BLaER1 (cell line): ENCODE measurements at regions not wholly inside any gene's neighbourhood (a gene's known extent, or its start where the extent isn't known, plus 50 kb on each side); places are given as distances from the start of the nearest gene placed in this dataset.
"Not testable (repeated sequence)": the region's sequence is repeated elsewhere in the genome, so short reads cannot be mapped to it uniquely, and the experiment has no call there.

Source experiments
- H3K27ac ChIP-seq: shearing (Covaris generic); formaldehyde crosslinking; 2 replicates; pipeline ENCODE4 v1.8.1; 2022
- H3K27me3 ChIP-seq: shearing (Covaris generic); formaldehyde crosslinking; 2 replicates; pipeline ENCODE4 v1.8.1; 2022
- H3K36me3 ChIP-seq: shearing (Covaris generic); formaldehyde crosslinking; 2 replicates; pipeline ENCODE4 v1.8.1; 2022
- H3K4me1 ChIP-seq: shearing (Covaris generic); formaldehyde crosslinking; 2 replicates; pipeline ENCODE4 v1.8.1; 2022
- H3K4me2 ChIP-seq: shearing (Covaris generic); formaldehyde crosslinking; 2 replicates; pipeline ENCODE4 v1.8.1; 2022
- H3K4me3 ChIP-seq: shearing (Covaris generic); formaldehyde crosslinking; 2 replicates; pipeline ENCODE4 v1.8.1; 2022
- H3K9ac ChIP-seq: shearing (Covaris generic); formaldehyde crosslinking; 2 replicates; pipeline ENCODE4 v1.8.1; 2022
- H3K9me3 ChIP-seq: shearing (Covaris generic); formaldehyde crosslinking; 2 replicates; pipeline ENCODE4 v1.8.1; 2022
- H4K20me1 ChIP-seq: shearing (Covaris generic); formaldehyde crosslinking; 2 replicates; pipeline ENCODE4 v1.8.1; 2022
- Cebpa-rat ChIP-seq: shearing (Covaris generic); IDR thresholded peaks from 2 replicates; pipeline ENCODE4 v1.8.1; 2022

- no peaks in the 10 kb centered on the region for H3K27me3 ChIP-seq
- no peak for TF ChIP-seq Cebpa-rat
- H3K36me3 ChIP-seq = no peaks in the 10 kb centered on the region
- H3K9me3 ChIP-seq = no peaks in the 10 kb centered on the region
- no peaks in the 10 kb centered on the region for H4K20me1 ChIP-seq
- no peak overlapping the region for H3K4me2 ChIP-seq
- no peak overlapping the region for H3K4me3 ChIP-seq
- no peaks in the 10 kb centered on the region for H3K4me1 ChIP-seq
- H3K9ac ChIP-seq = no peak overlapping the region
- no peak overlapping the region for H3K27ac ChIP-seq
Measured at GRCh38 chr6:137545073-137545472, 50.9 kb upstream of the OLIG3 start.

- Histone ChIP-seq H3K9ac (no peak overlapping the region), H3K9me3 (no peaks in the 10 kb centered on the region), H3K4me2 (no peak overlapping the region), H3K27me3 (no peaks in the 10 kb centered on the region), H3K4me3 (no peak overlapping the region), H3K4me1 (no peaks in the 10 kb centered on the region), H3K27ac (no peak overlapping the region), H4K20me1 (no peaks in the 10 kb centered on the region), H3K36me3 (no peaks in the 10 kb centered on the region)
- TF ChIP-seq Cebpa-rat = no peak
Measured at GRCh38 chr6:137547186-137547585, 53.0 kb upstream of the OLIG3 start.

- no peak overlapping the region for H3K4me2 ChIP-seq
- no peaks in the 10 kb centered on the region for H3K4me1 ChIP-seq
- H3K27ac ChIP-seq = no peak overlapping the region
- TF ChIP-seq Cebpa-rat = no peak
- no peak overlapping the region for H3K4me3 ChIP-seq
- no peak overlapping the region for H3K9ac ChIP-seq
- H3K36me3 ChIP-seq = no peaks in the 10 kb centered on the region
- no peaks in the 10 kb centered on the region for H3K27me3 ChIP-seq
- no peaks in the 10 kb centered on the region for H3K9me3 ChIP-seq
- H4K20me1 ChIP-seq = no peaks in the 10 kb centered on the region
Measured at GRCh38 chr6:137547601-137548000, 53.4 kb upstream of the OLIG3 start.

GRCh38 chr6:137549106-137549505 lies 54.9 kb upstream of the OLIG3 start:
- H4K20me1 ChIP-seq = no peaks in the 10 kb centered on the region
- H3K36me3 ChIP-seq = no peaks in the 10 kb centered on the region
- H3K9me3 ChIP-seq = no peaks in the 10 kb centered on the region
- no peak overlapping the region for H3K4me2 ChIP-seq
- H3K9ac ChIP-seq = no peak overlapping the region
- no peak overlapping the region for H3K27ac ChIP-seq
- no peaks in the 10 kb centered on the region for H3K27me3 ChIP-seq
- TF ChIP-seq Cebpa-rat = no peak
- H3K4me3 ChIP-seq = no peak overlapping the region
- no peaks in the 10 kb centered on the region for H3K4me1 ChIP-seq

- H3K36me3 ChIP-seq = no peaks in the 10 kb centered on the region
- no peaks in the 10 kb centered on the region for H4K20me1 ChIP-seq
- H3K27me3 ChIP-seq = no peaks in the 10 kb centered on the region
- H3K9ac ChIP-seq = no peak overlapping the region
- no peak overlapping the region for H3K27ac ChIP-seq
- H3K9me3 ChIP-seq = no peaks in the 10 kb centered on the region
- no peaks in the 10 kb centered on the region for H3K4me1 ChIP-seq
- H3K4me3 ChIP-seq = no peak overlapping the region
- H3K4me2 ChIP-seq = no peak overlapping the region
- TF ChIP-seq Cebpa-rat = no peak
Measured at GRCh38 chr6:137550535-137550934, 56.3 kb upstream of the OLIG3 start.

GRCh38 chr6:137552146-137552545 lies 58.0 kb upstream of the OLIG3 start:
- no peaks in the 10 kb centered on the region for H4K20me1 ChIP-seq
- H3K4me2 ChIP-seq = no peak overlapping the region
- no peaks in the 10 kb centered on the region for H3K9me3 ChIP-seq
- no peaks in the 10 kb centered on the region for H3K4me1 ChIP-seq
- no peak overlapping the region for H3K27ac ChIP-seq
- TF ChIP-seq Cebpa-rat = no peak
- H3K27me3 ChIP-seq = no peaks in the 10 kb centered on the region
- H3K9ac ChIP-seq = no peak overlapping the region
- no peak overlapping the region for H3K4me3 ChIP-seq
- H3K36me3 ChIP-seq = no peaks in the 10 kb centered on the region

- H3K36me3 ChIP-seq = no peaks in the 10 kb centered on the region
- no peak overlapping the region for H3K9ac ChIP-seq
- no peak overlapping the region for H3K27ac ChIP-seq
- no peak overlapping the region for H3K4me2 ChIP-seq
- H3K4me1 ChIP-seq = no peaks in the 10 kb centered on the region
- no peak overlapping the region for H3K4me3 ChIP-seq
- no peak for TF ChIP-seq Cebpa-rat
- H3K9me3 ChIP-seq = no peaks in the 10 kb centered on the region
- no peaks in the 10 kb centered on the region for H3K27me3 ChIP-seq
- H4K20me1 ChIP-seq = no peaks in the 10 kb centered on the region
Measured at GRCh38 chr6:137552809-137553208, 58.6 kb upstream of the OLIG3 start.

- not testable (repeated sequence) for H3K27me3 ChIP-seq, H3K4me1 ChIP-seq, H3K9ac ChIP-seq, H3K4me3 ChIP-seq, H3K36me3 ChIP-seq, H4K20me1 ChIP-seq, H3K4me2 ChIP-seq, H3K9me3 ChIP-seq, H3K27ac ChIP-seq
Measured at GRCh38 chr6:137559521-137560183, 65.5 kb upstream of the OLIG3 start.

GRCh38 chr6:137560184-137560563 lies 66.0 kb upstream of the OLIG3 start:
- Histone ChIP-seq H3K9ac (no peak overlapping the region), H3K4me1 (no peaks in the 10 kb centered on the region), H3K4me3 (no peak overlapping the region), H3K9me3 (peaks cover 4% of the 10 kb centered on the region; the same call in 1 of the 2 replicates), H3K27me3 (no peaks in the 10 kb centered on the region), H4K20me1 (no peaks in the 10 kb centered on the region), H3K4me2 (no peak overlapping the region), H3K27ac (no peak overlapping the region), H3K36me3 (no peaks in the 10 kb centered on the region)
- TF ChIP-seq Cebpa-rat = no peak

- no peaks in the 10 kb centered on the region for H4K20me1 ChIP-seq
- H3K9ac ChIP-seq = no peak overlapping the region
- no peaks in the 10 kb centered on the region for H3K27me3 ChIP-seq
- no peak overlapping the region for H3K4me3 ChIP-seq
- H3K9me3 ChIP-seq = peaks cover 4% of the 10 kb centered on the region; the same call in 1 of the 2 replicates
- H3K27ac ChIP-seq = no peak overlapping the region
- peak overlapping the region; percentile 20 for H3K4me2 ChIP-seq
- peaks cover 8% of the 10 kb centered on the region for H3K4me1 ChIP-seq
- no peaks in the 10 kb centered on the region for H3K36me3 ChIP-seq
- no peak for TF ChIP-seq Cebpa-rat
Measured at GRCh38 chr6:137568067-137568466, 73.9 kb upstream of the OLIG3 start.

- Histone ChIP-seq H3K9ac (no peak overlapping the region), H3K27ac (no peak overlapping the region), H3K4me3 (no peak overlapping the region), H3K36me3 (no peaks in the 10 kb centered on the region), H4K20me1 (no peaks in the 10 kb centered on the region), H3K4me1 (peaks cover 8% of the 10 kb centered on the region), H3K4me2 (no peak overlapping the region), H3K9me3 (no peaks in the 10 kb centered on the region), H3K27me3 (no peaks in the 10 kb centered on the region)
- no peak for TF ChIP-seq Cebpa-rat
Measured at GRCh38 chr6:137570393-137570792, 76.2 kb upstream of the OLIG3 start.
